ENCODE measurements at regions not wholly inside any gene's neighbourhood (a gene's known extent, or its start where the extent isn't known, plus 50 kb on each side); places are given as distances from the start of the nearest gene placed in this dataset.

DNA sequence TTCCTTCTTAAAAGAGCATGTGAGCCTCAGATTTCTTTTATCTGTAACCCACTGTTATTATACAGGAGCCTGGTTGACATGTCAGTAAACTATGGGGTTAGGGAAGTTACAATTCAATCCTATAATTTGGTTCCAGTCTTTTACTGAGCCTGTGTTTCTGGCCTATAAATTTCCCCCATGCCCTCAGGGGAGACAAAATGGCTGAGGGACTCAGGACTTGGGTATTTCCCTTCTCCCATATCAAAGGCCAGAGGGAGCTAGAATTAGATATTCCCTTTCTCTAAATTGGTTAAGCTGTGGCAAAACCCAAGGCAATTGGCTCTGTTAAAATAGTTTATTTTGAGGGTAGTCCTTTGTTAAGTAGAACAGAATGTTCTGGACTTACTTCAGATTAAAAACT lies 823.2 kb downstream of the TLE1 start:
- Histone ChIP-seq H3K4me1 (ENCODE audit: insufficient read depth) (no peaks in the 10 kb centered on the region), H3K9me2 (replicated peaks; ENCODE audit: insufficient read depth) (no peaks in the 10 kb centered on the region), H3K27me3 (no peaks in the 10 kb centered on the region), H3K79me2 (no peaks in the 10 kb centered on the region), H3K4me2 (no peak overlapping the region), H3K36me3 (replicated peaks; ENCODE audit: insufficient read depth, low read depth) (no peaks in the 10 kb centered on the region), H3K9me3 (ENCODE audit: low read depth) (no peaks in the 10 kb centered on the region), H3K27ac (no peak overlapping the region), H2AFZ (no peak overlapping the region), H4K20me1 (ENCODE audit: insufficient read depth, poor library complexity, severe bottlenecking) (no peaks in the 10 kb centered on the region), H3K4me3 (no peak overlapping the region)
- TF ChIP-seq, protein P1, sequence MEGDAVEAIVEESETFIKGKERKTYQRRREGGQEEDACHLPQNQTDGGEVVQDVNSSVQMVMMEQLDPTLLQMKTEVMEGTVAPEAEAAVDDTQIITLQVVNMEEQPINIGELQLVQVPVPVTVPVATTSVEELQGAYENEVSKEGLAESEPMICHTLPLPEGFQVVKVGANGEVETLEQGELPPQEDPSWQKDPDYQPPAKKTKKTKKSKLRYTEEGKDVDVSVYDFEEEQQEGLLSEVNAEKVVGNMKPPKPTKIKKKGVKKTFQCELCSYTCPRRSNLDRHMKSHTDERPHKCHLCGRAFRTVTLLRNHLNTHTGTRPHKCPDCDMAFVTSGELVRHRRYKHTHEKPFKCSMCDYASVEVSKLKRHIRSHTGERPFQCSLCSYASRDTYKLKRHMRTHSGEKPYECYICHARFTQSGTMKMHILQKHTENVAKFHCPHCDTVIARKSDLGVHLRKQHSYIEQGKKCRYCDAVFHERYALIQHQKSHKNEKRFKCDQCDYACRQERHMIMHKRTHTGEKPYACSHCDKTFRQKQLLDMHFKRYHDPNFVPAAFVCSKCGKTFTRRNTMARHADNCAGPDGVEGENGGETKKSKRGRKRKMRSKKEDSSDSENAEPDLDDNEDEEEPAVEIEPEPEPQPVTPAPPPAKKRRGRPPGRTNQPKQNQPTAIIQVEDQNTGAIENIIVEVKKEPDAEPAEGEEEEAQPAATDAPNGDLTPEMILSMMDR (IDR thresholded peaks at IDR 0.05; ENCODE audit: poor library complexity): no peak
- TF ChIP-seq EZH2 (IDR thresholded peaks at IDR 0.05; ENCODE audit: borderline replicate concordance) (no peak), EZH2phosphoT487 (IDR thresholded peaks at IDR 0.05; ENCODE audit: low read depth, severe bottlenecking, unreplicated experiment) (no peak)
- no peak for DNase-seq (ENCODE audit: low spot score)

GRCh38 chr9:80843028-80843427 lies 846.3 kb downstream of the TLE1 start:
- no peak overlapping the region for H2AFZ ChIP-seq
- TF ChIP-seq, protein P1 (IDR thresholded peaks at IDR 0.05; ENCODE audit: poor library complexity): no peak
- TF ChIP-seq EZH2 (IDR thresholded peaks at IDR 0.05; ENCODE audit: borderline replicate concordance): no peak
- no peak for TF ChIP-seq EZH2phosphoT487 (IDR thresholded peaks at IDR 0.05; ENCODE audit: low read depth, severe bottlenecking, unreplicated experiment)
- no peak for DNase-seq (ENCODE audit: low spot score)

DNA sequence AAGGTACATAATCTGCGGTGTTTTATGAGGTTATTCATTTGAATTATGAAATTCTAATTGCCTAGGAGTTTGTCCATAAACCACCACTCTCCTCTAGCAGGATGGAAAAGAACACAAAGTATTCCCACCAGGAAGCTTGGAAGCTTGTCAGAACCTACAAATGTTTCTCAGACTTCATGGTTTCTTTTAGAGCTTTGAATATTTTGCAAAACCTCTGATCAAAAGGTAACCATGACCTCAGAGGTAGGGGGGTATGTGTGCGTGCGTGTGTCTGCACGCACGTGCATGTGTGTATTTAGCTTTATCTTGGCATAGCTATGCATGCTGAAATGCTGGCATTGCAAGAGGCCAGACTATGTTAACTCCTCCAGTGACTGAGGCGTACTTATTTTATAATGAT lies 847.0 kb downstream of the TLE1 start:
- no peak overlapping the region for H3K4me2 ChIP-seq
- no peaks in the 10 kb centered on the region for H3K36me3 ChIP-seq (replicated peaks; ENCODE audit: insufficient read depth, low read depth)
- H3K79me2 ChIP-seq: no peaks in the 10 kb centered on the region
- TF ChIP-seq EZH2 (IDR thresholded peaks at IDR 0.05; ENCODE audit: borderline replicate concordance) (no peak), EZH2phosphoT487 (IDR thresholded peaks at IDR 0.05; ENCODE audit: low read depth, severe bottlenecking, unreplicated experiment) (no peak)
- TF ChIP-seq, protein P1 (IDR thresholded peaks at IDR 0.05; ENCODE audit: poor library complexity): no peak
- 83% methylated on average over 6 of the region's 6 CpGs for WGBS (ENCODE audit: low lambda C conversion rate, missing lambda C conversion rate)
- H3K4me1 ChIP-seq (ENCODE audit: insufficient read depth): no peaks in the 10 kb centered on the region
- H3K9me3 ChIP-seq (ENCODE audit: low read depth): no peaks in the 10 kb centered on the region
- H3K27me3 ChIP-seq: no peaks in the 10 kb centered on the region
- no peak overlapping the region for H3K4me3 ChIP-seq
- H4K20me1 ChIP-seq (ENCODE audit: insufficient read depth, poor library complexity, severe bottlenecking): no peaks in the 10 kb centered on the region
- no peak for DNase-seq (ENCODE audit: low spot score)
- no peak overlapping the region for H2AFZ ChIP-seq
- H3K27ac ChIP-seq: no peak overlapping the region
- no peaks in the 10 kb centered on the region for H3K9me2 ChIP-seq (replicated peaks; ENCODE audit: insufficient read depth)

More at GRCh38 chr9:80843028-80843427, 846.3 kb downstream of the TLE1 start:
- Histone ChIP-seq H3K27me3 (no peaks in the 10 kb centered on the region), H3K79me2 (no peaks in the 10 kb centered on the region), H4K20me1 (ENCODE audit: insufficient read depth, poor library complexity, severe bottlenecking) (no peaks in the 10 kb centered on the region), H3K4me2 (no peak overlapping the region), H3K27ac (no peak overlapping the region), H3K36me3 (replicated peaks; ENCODE audit: insufficient read depth, low read depth) (no peaks in the 10 kb centered on the region), H3K4me3 (no peak overlapping the region), H3K9me2 (replicated peaks; ENCODE audit: insufficient read depth) (no peaks in the 10 kb centered on the region), H3K4me1 (ENCODE audit: insufficient read depth) (no peaks in the 10 kb centered on the region), H3K9me3 (ENCODE audit: low read depth) (no peaks in the 10 kb centered on the region)
- WGBS (ENCODE audit: low lambda C conversion rate, missing lambda C conversion rate): 61% methylated on average over 1 of the region's 1 CpG

- WGBS (ENCODE audit: low lambda C conversion rate, missing lambda C conversion rate): 92% methylated on average over 3 of the region's 3 CpGs
- Histone ChIP-seq H3K36me3 (replicated peaks; ENCODE audit: insufficient read depth, low read depth) (no peaks in the 10 kb centered on the region), H3K9me3 (ENCODE audit: low read depth) (no peaks in the 10 kb centered on the region), H2AFZ (no peak overlapping the region), H3K79me2 (no peaks in the 10 kb centered on the region), H3K27me3 (no peaks in the 10 kb centered on the region), H3K27ac (no peak overlapping the region), H4K20me1 (ENCODE audit: insufficient read depth, poor library complexity, severe bottlenecking) (no peaks in the 10 kb centered on the region), H3K4me1 (ENCODE audit: insufficient read depth) (no peaks in the 10 kb centered on the region), H3K4me3 (no peak overlapping the region), H3K4me2 (no peak overlapping the region), H3K9me2 (replicated peaks; ENCODE audit: insufficient read depth) (no peaks in the 10 kb centered on the region)
- TF ChIP-seq EZH2phosphoT487 (IDR thresholded peaks at IDR 0.05; ENCODE audit: low read depth, severe bottlenecking, unreplicated experiment) (no peak), EZH2 (IDR thresholded peaks at IDR 0.05; ENCODE audit: borderline replicate concordance) (no peak)
- TF ChIP-seq, protein P1 (IDR thresholded peaks at IDR 0.05; ENCODE audit: poor library complexity): no peak
- DNase-seq (ENCODE audit: low spot score): no peak
These were observed 847.5 kb downstream of the TLE1 start for GRCh38 chr9:80841888-80842287.

Measured in hepatocyte (in vitro differentiated cells).